22Rv1 (cell line): ENCODE measurements at regions not wholly inside any gene's neighbourhood (a gene's known extent, or its start where the extent isn't known, plus 50 kb on each side); places are given as distances from the start of the nearest gene placed in this dataset.

Experiments
- H3K27ac ChIP-seq: fragments of 450-650 bp; 2 replicates; pipeline ENCODE4 v1.5.1; 2017
- ZFX ChIP-seq: fragments of 450-650 bp; IDR thresholded peaks from 2 replicates; pipeline ENCODE4 v1.6.1; 2017; ENCODE audit warnings: antibody characterized with exemption, borderline replicate concordance
- TF ChIP-seq, protein P1 (sequence below): fragments of 450-650 bp; IDR thresholded peaks from 2 replicates; pipeline ENCODE4 v1.5.1; 2017; ENCODE audit warnings: mild to moderate bottlenecking

DNA sequence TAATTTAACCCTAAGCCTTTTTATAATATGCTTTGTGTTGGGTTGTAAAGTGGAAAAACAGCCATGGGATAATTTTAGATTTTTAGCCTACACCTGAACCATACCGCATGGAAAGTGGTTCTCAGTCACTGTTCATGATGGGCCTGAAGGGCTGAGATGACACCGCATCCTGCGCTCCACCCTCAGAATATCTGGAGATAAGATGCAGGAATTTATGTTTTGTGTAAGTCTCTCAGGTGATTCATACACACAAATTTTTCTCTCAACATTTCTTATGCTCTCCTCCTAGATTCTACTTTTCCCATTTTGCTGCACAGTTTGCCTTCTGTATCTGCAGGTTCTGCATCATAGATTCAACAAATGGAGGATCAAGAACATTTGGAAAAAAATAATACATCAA, 191.3 kb upstream of the PHACTR1 start:
- H3K27ac ChIP-seq: no peak overlapping the region
- no peak for TF ChIP-seq ZFX
- TF ChIP-seq, protein P1, sequence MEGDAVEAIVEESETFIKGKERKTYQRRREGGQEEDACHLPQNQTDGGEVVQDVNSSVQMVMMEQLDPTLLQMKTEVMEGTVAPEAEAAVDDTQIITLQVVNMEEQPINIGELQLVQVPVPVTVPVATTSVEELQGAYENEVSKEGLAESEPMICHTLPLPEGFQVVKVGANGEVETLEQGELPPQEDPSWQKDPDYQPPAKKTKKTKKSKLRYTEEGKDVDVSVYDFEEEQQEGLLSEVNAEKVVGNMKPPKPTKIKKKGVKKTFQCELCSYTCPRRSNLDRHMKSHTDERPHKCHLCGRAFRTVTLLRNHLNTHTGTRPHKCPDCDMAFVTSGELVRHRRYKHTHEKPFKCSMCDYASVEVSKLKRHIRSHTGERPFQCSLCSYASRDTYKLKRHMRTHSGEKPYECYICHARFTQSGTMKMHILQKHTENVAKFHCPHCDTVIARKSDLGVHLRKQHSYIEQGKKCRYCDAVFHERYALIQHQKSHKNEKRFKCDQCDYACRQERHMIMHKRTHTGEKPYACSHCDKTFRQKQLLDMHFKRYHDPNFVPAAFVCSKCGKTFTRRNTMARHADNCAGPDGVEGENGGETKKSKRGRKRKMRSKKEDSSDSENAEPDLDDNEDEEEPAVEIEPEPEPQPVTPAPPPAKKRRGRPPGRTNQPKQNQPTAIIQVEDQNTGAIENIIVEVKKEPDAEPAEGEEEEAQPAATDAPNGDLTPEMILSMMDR: no peak

DNA sequence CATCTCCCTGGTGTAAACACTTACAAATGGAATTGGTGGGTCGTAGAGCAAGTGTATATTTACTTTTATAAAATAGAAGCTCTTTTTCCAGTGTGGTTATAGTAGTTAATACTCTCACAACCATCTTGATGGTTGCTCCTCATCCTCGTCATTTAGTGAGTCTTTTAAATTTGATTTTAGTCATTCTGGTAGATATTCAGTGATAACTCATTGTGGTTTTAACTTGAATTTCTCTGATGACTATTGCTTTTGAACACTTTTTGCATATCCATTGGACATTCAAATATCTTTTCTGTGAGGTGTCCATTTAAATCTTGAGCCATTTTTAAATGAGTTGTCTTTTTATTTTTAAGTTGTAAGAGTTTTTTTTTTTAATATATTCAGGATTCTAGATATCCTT, 189.2 kb upstream of the PHACTR1 start:
- TF ChIP-seq, protein P1: no peak
- no peak for TF ChIP-seq ZFX
- H3K27ac ChIP-seq: no peak overlapping the region

DNA sequence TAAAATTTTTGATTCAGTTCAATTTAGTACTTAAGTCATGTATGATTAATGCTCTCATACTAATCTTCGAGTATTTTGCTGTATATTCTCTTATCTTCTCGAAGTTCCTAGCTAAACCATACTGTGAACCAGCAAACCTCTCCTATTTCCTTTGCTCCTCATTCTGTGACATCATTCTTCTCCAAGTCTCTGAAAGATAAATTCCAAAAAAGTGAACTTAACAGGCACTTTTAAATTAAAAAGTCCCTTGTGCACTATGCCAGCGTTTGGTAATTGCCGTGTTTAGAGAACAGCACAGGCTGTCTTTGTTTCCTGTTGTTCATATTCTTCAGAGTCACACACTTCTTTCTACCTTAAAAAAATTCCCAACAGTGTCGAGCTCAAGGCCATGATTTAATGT, 188.4 kb upstream of the PHACTR1 start:
- H3K27ac ChIP-seq: no peak overlapping the region
- no peak for TF ChIP-seq ZFX
- TF ChIP-seq, protein P1: no peak

DNA sequence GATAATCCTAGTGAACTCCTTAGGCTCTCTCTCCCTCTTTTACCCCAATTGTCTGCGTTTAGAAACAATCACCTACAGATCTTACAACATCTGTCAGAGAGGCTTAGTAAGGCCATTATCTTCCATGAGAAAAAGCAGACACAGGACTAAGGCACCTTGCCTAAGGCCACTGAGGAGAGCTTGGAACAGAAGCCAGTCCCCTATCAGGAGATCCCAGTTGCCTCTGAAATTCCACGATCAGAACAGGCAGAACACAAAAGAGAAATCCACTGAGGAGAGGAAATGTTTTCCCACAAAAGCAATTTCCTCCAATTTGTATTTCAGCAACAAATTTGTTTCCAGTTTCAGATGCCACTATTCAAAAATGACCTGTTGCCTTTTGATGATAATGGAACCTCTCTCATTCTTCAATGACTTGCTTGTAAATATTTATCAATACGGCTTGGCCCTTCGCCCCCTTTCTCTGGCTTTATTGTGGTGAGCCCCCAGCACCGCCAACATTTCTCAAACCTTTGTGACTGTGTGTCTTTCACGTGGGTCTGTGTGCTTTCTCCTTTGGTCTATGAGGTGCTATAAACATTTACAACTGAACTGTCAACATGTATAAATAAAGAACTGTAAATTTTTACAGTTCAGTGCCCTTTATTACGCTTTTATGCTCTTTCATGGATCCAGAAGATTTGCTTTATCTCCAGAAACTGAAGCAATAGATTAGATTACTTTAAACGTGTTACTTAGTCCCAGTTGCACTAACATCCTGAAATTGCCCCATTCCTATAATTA, 187.8 kb upstream of the PHACTR1 start:
- no peak overlapping the region for H3K27ac ChIP-seq
- TF ChIP-seq ZFX: no peak
- TF ChIP-seq, protein P1: no peak

DNA sequence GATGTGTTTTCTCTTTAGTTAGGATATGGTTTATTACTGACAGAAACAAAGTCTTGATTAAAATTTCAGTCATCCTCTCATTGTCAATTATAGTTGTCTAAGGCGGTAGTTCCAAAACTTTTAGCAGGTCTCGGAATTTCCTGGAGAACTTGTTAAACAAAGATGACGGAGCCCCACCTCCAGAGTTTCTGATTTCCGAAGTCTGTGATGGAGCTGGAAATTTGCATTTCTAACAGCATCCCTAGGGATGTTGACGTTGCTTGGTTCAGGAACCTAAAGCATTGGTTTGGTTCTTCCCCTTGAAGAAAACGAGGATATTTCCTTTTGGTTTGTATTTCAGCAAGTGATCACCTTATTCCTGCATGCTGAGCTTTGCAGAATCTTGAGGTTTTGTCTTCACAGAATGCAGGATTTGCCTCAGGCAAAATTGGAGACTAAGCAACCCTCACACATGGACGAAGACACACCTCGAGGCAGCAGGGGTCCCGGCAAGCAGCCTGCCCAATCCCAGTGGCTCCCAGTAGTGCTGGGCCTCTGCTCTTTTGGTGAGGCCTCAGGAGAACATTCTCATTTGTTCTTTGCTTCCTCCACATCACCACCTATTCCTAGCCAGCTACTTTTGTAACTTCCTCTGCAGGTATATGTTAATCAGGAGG, 187.1 kb upstream of the PHACTR1 start:
- TF ChIP-seq ZFX: no peak
- TF ChIP-seq, protein P1: no peak

DNA sequence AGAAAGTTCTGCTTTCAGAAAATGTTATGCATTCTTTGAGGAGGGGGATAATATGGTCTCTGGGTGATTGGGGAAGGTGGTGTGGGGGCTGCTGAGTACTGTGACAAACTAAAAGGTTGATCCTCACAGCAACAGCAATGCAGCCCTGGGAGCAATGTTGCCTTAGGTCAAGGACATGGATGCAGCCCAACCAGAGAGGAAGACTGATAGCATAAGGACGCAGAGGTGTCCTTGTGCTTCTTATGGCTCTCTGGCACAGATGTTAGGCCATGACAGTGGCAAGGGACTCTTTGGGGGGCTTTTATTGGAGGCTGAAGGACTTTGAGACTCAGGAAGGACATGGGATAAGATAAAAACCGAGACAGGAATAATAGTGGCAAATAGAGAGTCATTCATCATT, 186.2 kb upstream of the PHACTR1 start:
- TF ChIP-seq ZFX: no peak
- TF ChIP-seq, protein P1: no peak
- H3K27ac ChIP-seq: no peak overlapping the region

More for the DNA sequence above, 187.1 kb upstream of the PHACTR1 start:
- no peak overlapping the region for H3K27ac ChIP-seq

DNA sequence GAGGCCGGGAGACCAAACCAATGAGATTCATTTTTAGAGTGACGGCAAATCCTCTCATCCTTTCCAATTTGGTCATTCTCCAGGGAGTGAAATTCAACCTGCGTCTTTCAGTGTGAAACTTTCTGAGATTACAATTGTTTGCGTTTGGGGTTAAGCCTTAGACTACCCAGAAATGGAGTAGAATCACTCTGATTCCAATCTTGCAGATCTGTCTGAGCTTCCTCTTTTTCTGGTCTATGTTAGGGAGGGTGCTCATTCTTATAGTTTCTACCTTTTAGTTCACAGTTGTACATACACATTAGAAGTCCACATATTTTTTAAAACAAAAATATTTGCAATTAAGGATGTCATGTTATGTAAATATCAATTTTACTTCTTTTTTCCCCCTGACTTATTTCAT, 183.0 kb upstream of the PHACTR1 start:
- no peak overlapping the region for H3K27ac ChIP-seq
- TF ChIP-seq ZFX: no peak
- TF ChIP-seq, protein P1: no peak
